GM12864 (cell line): ENCODE measurements at regions not wholly inside any gene's neighbourhood (a gene's known extent, or its start where the extent isn't known, plus 50 kb on each side); places are given as distances from the start of the nearest gene placed in this dataset.
"Not testable (repeated sequence)": the region's sequence is repeated elsewhere in the genome, so short reads cannot be mapped to it uniquely, and the experiment has no call there.

Experiments used
- DNase-seq: peaks from one replicate; pipeline ENCODE4 v3.0.0-alpha.2; 2011; ENCODE audit warnings: low read depth
- H3K4me3 ChIP-seq: 2 replicates; pipeline ENCODE4 v1.5.1; 2011; ENCODE audit warnings: mild to moderate bottlenecking, low read depth, low read length, control low read depth
- TF ChIP-seq, protein P1 (sequence below): IDR thresholded peaks from 2 replicates; pipeline ENCODE4 v1.5.1; 2011; ENCODE audit warnings: low read depth, mild to moderate bottlenecking, moderate library complexity, low read length, control low read depth, inconsistent platforms; ENCODE audit errors: missing control alignments

DNA sequence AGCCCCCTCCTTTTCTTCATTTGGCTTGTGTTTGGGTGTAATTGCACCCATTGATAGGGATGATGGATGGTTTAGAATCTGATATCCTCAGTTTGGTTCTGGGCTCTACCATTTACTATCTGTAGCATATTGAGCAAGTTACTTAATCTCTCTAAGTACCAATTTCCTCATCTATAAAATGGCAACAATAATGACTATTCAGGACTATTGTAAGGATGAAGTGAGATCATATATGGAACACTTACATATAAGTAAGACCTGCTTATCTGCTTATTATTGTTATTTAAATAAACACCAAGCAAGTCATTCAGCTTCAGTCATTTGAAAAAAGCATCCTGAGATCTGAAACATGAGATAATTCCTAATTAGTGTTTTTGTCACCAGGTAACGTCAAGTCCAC, 127.0 kb downstream of the SEC23IP start:
- DNase-seq: no peak
- TF ChIP-seq, protein P1, sequence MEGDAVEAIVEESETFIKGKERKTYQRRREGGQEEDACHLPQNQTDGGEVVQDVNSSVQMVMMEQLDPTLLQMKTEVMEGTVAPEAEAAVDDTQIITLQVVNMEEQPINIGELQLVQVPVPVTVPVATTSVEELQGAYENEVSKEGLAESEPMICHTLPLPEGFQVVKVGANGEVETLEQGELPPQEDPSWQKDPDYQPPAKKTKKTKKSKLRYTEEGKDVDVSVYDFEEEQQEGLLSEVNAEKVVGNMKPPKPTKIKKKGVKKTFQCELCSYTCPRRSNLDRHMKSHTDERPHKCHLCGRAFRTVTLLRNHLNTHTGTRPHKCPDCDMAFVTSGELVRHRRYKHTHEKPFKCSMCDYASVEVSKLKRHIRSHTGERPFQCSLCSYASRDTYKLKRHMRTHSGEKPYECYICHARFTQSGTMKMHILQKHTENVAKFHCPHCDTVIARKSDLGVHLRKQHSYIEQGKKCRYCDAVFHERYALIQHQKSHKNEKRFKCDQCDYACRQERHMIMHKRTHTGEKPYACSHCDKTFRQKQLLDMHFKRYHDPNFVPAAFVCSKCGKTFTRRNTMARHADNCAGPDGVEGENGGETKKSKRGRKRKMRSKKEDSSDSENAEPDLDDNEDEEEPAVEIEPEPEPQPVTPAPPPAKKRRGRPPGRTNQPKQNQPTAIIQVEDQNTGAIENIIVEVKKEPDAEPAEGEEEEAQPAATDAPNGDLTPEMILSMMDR: no peak
- H3K4me3 ChIP-seq: no peak overlapping the region

DNA sequence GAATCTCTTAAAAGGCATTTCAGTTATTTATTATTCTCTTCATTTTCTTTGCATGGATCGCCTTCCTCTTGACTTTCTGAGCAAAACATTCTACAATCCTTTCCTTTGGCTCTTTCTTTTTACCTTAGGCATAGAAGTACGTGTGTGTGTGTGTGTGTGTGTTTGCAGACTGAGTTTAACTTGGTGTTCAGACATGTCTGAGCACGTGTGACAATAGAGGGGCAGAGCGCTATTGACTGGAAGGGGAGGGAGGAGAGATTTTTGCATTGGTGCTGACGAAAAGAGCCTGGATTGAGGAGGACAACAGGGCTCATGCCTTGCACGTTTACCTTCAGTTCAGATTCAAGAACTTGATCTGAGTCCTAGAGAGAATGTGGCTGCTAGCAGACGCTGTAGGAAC, 129.8 kb downstream of the SEC23IP start:
- H3K4me3 ChIP-seq: no peak overlapping the region
- no peak for DNase-seq
- TF ChIP-seq, protein P1: no peak

DNA sequence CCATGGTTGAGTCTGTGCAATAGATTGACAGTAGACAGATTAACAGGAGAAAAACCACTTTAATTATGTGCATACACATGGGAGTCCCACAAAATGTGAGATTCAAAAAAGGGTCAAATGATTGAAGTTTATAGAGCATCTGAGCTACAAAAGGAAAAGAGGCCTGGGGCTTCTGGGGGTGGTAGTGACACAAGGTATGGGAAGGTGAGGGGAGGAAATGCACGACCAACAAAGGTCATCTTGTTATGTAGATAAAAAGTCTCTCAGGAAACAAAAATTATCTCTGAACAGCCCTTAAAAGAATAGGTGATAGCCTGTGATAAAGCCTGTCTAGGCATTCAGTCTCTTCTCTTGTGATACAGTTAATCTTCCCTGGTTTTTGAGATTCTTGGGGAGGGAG, 141.7 kb downstream of the SEC23IP start:
- TF ChIP-seq, protein P1: no peak
- no peak overlapping the region for H3K4me3 ChIP-seq
- DNase-seq: no peak

DNA sequence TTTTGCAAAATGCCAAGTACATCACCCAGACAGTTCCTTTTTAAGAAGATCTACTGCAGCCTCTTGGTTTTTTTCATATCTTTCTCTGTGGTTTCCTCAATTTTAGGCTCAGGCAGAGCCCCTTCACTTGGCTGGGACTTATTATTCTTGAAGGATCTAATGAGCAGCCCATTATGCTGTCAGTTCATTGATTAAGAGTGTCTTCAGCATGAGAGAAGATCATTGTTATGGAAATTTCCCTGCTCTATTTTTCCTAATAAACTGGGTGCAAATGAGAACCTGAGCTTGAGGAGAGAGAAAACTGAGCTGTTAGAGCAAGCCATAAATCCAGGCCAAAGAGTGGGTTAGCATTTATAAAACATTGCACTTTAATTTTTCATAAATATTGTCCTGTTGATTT, 146.5 kb downstream of the SEC23IP start:
- no peak overlapping the region for H3K4me3 ChIP-seq
- TF ChIP-seq, protein P1: no peak
- DNase-seq: no peak

DNA sequence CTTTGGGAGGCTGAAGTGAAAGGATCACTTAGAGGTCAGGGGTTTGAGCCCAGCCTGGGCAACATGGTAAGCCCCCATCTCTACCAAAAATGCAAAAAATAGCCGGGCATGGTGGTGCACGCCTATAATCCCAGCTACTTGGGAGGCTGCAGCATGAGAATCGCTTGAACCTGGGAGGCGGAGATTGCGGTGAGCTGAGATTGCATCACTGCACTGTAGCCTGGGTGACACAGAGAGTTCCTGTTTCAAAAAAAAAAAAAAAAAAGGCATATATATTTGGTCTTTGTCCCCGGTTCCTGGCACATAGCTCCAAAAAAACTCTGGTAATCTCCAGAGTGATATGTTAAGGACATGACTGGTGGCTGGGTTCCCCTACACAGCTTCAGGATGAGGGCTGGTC, 147.3 kb downstream of the SEC23IP start:
- TF ChIP-seq, protein P1: no peak
- DNase-seq: no peak
- H3K4me3 ChIP-seq: no peak overlapping the region

DNA sequence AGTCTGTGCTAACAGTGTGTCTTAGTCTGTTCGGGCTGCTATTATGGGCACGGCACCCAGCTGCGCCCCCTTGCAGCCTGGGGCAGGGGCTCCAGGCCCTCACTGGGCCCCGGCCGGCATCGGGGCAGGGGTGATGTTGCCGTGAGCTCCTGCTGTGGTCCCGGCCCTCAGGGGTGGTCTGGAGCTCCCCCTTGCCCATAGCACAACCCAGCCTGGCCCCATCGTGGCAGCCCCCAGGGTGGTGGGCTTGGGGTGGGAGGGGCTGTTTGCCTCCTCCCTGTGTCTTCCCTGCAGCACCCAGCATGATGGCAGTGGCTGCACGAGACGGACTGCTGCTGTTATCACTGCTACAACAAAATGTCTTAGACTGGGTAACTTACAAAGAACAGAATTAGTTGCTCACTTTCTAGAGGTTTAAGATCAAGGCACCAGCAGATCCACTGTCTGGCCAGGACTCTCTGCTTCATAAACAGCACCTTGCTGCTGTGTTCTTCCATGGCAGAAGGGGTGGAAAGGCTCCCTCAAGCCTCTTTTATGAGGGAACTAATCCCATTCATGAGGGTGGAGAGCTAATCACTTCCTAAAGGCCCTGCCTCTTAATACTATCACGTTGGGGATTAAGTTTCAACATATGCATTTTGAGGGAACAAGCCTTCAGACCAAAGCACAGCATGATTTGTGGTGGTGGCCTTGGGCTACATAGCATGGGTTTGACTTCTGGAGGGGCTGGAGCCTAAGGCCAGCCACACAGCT, 149.5 kb downstream of the SEC23IP start:
- TF ChIP-seq, protein P1: no peak
- H3K4me3 ChIP-seq: no peak overlapping the region
- DNase-seq: no peak

DNA sequence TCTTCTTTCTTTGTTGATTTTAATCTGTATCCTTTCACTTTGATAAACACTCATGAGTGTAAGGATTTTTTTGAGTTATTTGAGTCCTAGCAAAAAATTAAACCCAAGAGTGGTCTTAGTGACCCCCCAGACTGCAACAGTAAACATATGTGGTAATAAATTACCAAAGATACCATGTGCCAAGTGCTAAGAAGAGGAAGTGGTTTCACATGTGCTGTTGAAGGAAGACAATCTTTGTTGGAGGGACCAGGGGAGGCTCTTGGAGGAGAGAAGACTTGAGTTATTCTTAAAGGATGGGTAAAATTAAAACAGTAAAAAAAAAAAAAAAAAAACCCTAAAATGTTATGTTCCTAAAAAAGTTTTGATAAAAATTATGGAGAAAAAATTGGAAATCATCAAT, 150.2 kb downstream of the SEC23IP start:
- no peak overlapping the region for H3K4me3 ChIP-seq
- TF ChIP-seq, protein P1: no peak
- no peak for DNase-seq

DNA sequence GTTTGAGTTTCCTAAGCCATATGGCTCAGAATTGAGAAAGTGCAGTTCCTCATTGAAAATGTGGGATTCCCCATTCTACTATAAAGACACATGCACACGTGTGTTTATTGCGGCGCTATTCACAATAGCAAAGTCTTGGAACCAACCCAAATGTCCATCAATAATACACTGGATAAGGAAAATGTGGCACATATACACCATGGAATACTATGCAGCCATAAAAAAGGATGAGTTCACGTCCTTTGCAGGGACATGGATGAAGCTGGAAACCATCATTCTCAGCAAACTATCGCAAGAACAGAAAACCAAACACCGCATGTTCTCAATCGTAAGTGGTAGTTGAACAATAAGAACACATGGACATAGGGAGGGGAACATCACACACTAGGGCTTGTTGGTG, 154.8 kb downstream of the SEC23IP start:
- not testable (repeated sequence) for H3K4me3 ChIP-seq, DNase-seq
